ENCODE measurements at regions not wholly inside any gene's neighbourhood (a gene's known extent, or its start where the extent isn't known, plus 50 kb on each side); places are given as distances from the start of the nearest gene placed in this dataset.

DNA sequence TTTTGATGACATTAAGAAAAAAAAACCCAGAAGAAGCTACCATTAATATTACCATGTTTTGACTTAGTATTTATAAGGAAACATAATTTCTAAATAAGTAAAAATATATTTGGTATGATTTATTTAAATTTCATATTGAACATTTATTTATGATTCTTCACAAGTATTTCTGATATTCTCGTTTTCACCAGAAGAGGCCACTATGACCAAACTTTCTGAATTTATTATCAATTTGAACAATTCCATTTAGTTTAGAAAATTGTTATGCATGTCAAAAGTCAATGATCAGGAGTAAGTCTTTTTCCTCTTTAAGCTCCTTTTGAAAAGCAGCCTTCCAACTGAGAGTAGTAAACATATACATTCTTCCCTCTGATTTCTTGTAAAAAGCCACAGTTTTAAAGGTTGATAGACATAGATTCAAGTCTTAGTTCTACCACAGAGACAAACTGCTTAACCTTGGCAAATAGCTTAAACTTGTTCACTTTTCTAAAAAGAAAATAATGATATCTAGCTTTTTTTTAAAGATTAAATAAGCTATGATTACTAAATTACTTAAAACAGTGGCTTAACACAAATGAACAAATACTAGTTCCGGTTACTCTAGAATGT is 329.9 kb downstream of the TRIB2 start:
- Mint-ChIP-seq H3K27ac (no peak overlapping the region), H3K27me3 (peaks cover 14% of the 10 kb centered on the region)

DNA sequence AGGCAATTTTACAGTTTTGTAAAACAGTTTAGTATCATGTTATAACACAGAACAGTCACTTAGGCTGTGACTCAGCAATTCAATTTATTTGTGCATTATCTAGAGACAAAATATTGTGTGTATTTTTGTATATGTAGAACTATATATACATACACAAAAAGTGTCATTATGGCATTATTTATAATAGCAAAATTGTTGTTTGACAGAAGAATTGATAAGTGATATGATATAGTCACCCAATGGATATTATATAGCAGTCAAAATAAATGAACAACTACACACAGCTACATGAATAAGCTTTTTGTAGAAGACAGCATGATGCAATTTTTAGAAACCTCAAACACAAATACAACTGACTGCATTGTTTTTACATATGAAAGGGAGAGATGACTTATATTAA is 334.0 kb downstream of the TRIB2 start:
- Mint-ChIP-seq H3K27ac (no peak overlapping the region), H3K36me3 (ENCODE audit: insufficient read depth) (no peaks in the 10 kb centered on the region), H3K27me3 (peaks cover 3% of the 10 kb centered on the region), H3K4me1 (ENCODE audit: low read depth) (no peaks in the 10 kb centered on the region), H3K4me3 (ENCODE audit: low read depth) (no peak overlapping the region), H3K9me3 (ENCODE audit: low read depth) (peaks cover 3% of the 10 kb centered on the region)
- TF ChIP-seq CTCF (IDR thresholded peaks at IDR 0.05; ENCODE audit: unreplicated experiment), result no peak
- no peak for DNase-seq (ENCODE audit: low spot score, unreplicated experiment)

More for the DNA sequence above, 329.9 kb downstream of the TRIB2 start:
- no peaks in the 10 kb centered on the region for H3K4me1 Mint-ChIP-seq (ENCODE audit: low read depth)
- no peak overlapping the region for H3K4me3 Mint-ChIP-seq (ENCODE audit: low read depth)
- TF ChIP-seq CTCF (IDR thresholded peaks at IDR 0.05; ENCODE audit: unreplicated experiment), result peak; percentile 67
- no peak for DNase-seq (ENCODE audit: low spot score, unreplicated experiment)
- H3K9me3 Mint-ChIP-seq (ENCODE audit: low read depth), result peaks cover 10% of the 10 kb centered on the region
- no peaks in the 10 kb centered on the region for H3K36me3 Mint-ChIP-seq (ENCODE audit: insufficient read depth)

- Mint-ChIP-seq H3K9me3 (ENCODE audit: low read depth) (peaks cover 3% of the 10 kb centered on the region), H3K27ac (no peak overlapping the region), H3K4me1 (ENCODE audit: low read depth) (no peaks in the 10 kb centered on the region), H3K27me3 (peaks cover 3% of the 10 kb centered on the region), H3K36me3 (ENCODE audit: insufficient read depth) (no peaks in the 10 kb centered on the region), H3K4me3 (ENCODE audit: low read depth) (no peak overlapping the region)
- no peak for TF ChIP-seq CTCF (IDR thresholded peaks at IDR 0.05; ENCODE audit: unreplicated experiment)
- no peak for DNase-seq (ENCODE audit: low spot score, unreplicated experiment)
Observed at GRCh38 chr2:13052547-13052946, 335.8 kb downstream of the TRIB2 start.

GRCh38 chr2:13056259-13056843 is 339.6 kb downstream of the TRIB2 start:
- Mint-ChIP-seq H3K9me3 (ENCODE audit: low read depth) (no peaks in the 10 kb centered on the region), H3K27ac (no peak overlapping the region), H3K36me3 (ENCODE audit: insufficient read depth) (no peaks in the 10 kb centered on the region), H3K4me1 (ENCODE audit: low read depth) (no peaks in the 10 kb centered on the region), H3K4me3 (ENCODE audit: low read depth) (no peak overlapping the region), H3K27me3 (peaks cover 6% of the 10 kb centered on the region)
- peak; percentile 71 for TF ChIP-seq CTCF (IDR thresholded peaks at IDR 0.05; ENCODE audit: unreplicated experiment)
- no peak for DNase-seq (ENCODE audit: low spot score, unreplicated experiment)

DNA sequence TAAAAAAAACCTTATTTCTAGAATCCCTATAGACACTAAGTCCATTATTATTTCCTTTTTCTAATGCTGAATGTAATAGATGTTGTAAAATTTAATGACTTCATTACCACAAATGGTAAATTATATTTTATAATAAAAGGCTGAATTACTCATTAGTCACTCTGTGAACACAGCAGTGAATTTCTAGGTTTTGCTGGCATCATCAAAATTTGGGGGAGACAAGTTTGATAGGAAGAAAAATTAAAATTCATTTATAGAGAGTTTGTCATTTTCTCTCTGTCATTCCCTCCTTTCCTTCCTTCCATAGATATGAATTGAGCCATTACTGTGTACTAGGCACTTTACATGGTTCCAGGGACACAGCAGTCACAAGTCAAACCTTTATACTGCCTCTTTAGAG is 340.9 kb downstream of the TRIB2 start:
- no peak for DNase-seq (ENCODE audit: low spot score, unreplicated experiment)
- Mint-ChIP-seq H3K27ac (no peak overlapping the region), H3K36me3 (ENCODE audit: insufficient read depth) (no peaks in the 10 kb centered on the region), H3K4me1 (ENCODE audit: low read depth) (no peaks in the 10 kb centered on the region), H3K4me3 (ENCODE audit: low read depth) (no peak overlapping the region), H3K27me3 (peaks cover 6% of the 10 kb centered on the region), H3K9me3 (ENCODE audit: low read depth) (no peaks in the 10 kb centered on the region)
- no peak for TF ChIP-seq CTCF (IDR thresholded peaks at IDR 0.05; ENCODE audit: unreplicated experiment)
